ENCODE measurements at regions not wholly inside any gene's neighbourhood (a gene's known extent, or its start where the extent isn't known, plus 50 kb on each side); places are given as distances from the start of the nearest gene placed in this dataset.

GRCh38 chr4:94127707-94128328, 79.8 kb upstream of the SMARCAD1 start:
- 1% methylated on average over 3 of the region's 3 CpGs for WGBS (ENCODE audit: low lambda C conversion rate)
- Histone ChIP-seq H4K20me1 (ENCODE audit: insufficient read depth, low read length) (no peaks in the 10 kb centered on the region), H3K79me2 (ENCODE audit: insufficient read depth, low read length) (no peaks in the 10 kb centered on the region), H3K36me3 (replicated peaks in 1 of 2; ENCODE audit: control insufficient read depth in 1 of 2, insufficient read depth in 2 of 2, low read length in 2 of 2) (no peaks in the 10 kb centered on the region), H3K27me3 (ENCODE audit: control insufficient read depth in 1 of 2, insufficient read depth in 2 of 2, low read length in 2 of 2) (no peaks in the 10 kb centered on the region), H3K27ac (ENCODE audit: extremely low read length, insufficient read depth, low read length) (no peak overlapping the region), H2AFZ (ENCODE audit: low read length) (no peak overlapping the region), H3K9ac (ENCODE audit: insufficient read depth, low read depth, low read length) (no peak overlapping the region), H3K4me1 (ENCODE audit: insufficient read depth, low read length) (no peaks in the 10 kb centered on the region), H3K9me3 (ENCODE audit: low read length) (no peaks in the 10 kb centered on the region), H3K4me2 (ENCODE audit: low read depth, low read length) (no peak overlapping the region), H3K4me3 (replicated peaks in 1 of 3; ENCODE audit: insufficient read depth in 1 of 3, low read depth in 2 of 3, low read length in 3 of 3) (no peak overlapping the region)
- no peak for ATAC-seq
- in situ Hi-C loops (cut with HindIII; ENCODE audit: extremely low pct_ligation_motif_present, low pct_unique_long_range_greater_than_20kb) (no loop called here), intact Hi-C loops (cut with micrococcal nuclease; ENCODE audit: unreplicated experiment) (loop anchor here (1.0 kb wide), 2 partner anchors 129 to 231 kb away; no protein-coding TSS in a partner anchor)
- peak; percentile 30 for DNase-seq (ENCODE audit: low spot score)
- FAIRE-seq: peak; percentile 66
- BruUV-seq (replicated peaks): no TSS peak
- ChIA-PET CTCF (ENCODE audit: low intra/inter-chr PET ratio, low total read pairs) (interaction anchor here (2.7 kb wide), 1 partner anchor 336 kb away, joined by 18 read pairs; no protein-coding TSS in a partner anchor), POLR2A (no interaction called here)
- TF ChIP-seq, protein P1, sequence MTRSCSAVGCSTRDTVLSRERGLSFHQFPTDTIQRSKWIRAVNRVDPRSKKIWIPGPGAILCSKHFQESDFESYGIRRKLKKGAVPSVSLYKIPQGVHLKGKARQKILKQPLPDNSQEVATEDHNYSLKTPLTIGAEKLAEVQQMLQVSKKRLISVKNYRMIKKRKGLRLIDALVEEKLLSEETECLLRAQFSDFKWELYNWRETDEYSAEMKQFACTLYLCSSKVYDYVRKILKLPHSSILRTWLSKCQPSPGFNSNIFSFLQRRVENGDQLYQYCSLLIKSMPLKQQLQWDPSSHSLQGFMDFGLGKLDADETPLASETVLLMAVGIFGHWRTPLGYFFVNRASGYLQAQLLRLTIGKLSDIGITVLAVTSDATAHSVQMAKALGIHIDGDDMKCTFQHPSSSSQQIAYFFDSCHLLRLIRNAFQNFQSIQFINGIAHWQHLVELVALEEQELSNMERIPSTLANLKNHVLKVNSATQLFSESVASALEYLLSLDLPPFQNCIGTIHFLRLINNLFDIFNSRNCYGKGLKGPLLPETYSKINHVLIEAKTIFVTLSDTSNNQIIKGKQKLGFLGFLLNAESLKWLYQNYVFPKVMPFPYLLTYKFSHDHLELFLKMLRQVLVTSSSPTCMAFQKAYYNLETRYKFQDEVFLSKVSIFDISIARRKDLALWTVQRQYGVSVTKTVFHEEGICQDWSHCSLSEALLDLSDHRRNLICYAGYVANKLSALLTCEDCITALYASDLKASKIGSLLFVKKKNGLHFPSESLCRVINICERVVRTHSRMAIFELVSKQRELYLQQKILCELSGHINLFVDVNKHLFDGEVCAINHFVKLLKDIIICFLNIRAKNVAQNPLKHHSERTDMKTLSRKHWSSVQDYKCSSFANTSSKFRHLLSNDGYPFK (CRISPR knock-in tag; IDR thresholded peaks at IDR 0.05; ENCODE audit: borderline replicate concordance): no peak
- TF ChIP-seq CC2D1A (CRISPR knock-in tag; IDR thresholded peaks at IDR 0.05) (no peak), ZNF446 (CRISPR knock-in tag; IDR thresholded peaks at IDR 0.05) (no peak), ELK4 (CRISPR knock-in tag; IDR thresholded peaks at IDR 0.05; ENCODE audit: borderline replicate concordance) (no peak), ZNF460 (CRISPR knock-in tag; IDR thresholded peaks at IDR 0.05; ENCODE audit: borderline replicate concordance) (no peak), MEIS1 (CRISPR knock-in tag; IDR thresholded peaks at IDR 0.05; ENCODE audit: borderline replicate concordance) (no peak), STAG1 (CRISPR knock-in tag; IDR thresholded peaks at IDR 0.05) (peak; percentile 43), ZFP36 (IDR thresholded peaks at IDR 0.05; ENCODE audit: borderline replicate concordance, low read depth, low read length, partially characterized antibody) (no peak), ZNF652 (CRISPR knock-in tag; IDR thresholded peaks at IDR 0.05; ENCODE audit: borderline replicate concordance, low read depth) (no peak), ZBTB42 (CRISPR knock-in tag; IDR thresholded peaks at IDR 0.05) (no peak), RFXANK (CRISPR knock-in tag; IDR thresholded peaks at IDR 0.05) (no peak), NFE2L2 (IDR thresholded peaks at IDR 0.05; ENCODE audit: low read length) (no peak), TRIM24 (CRISPR knock-in tag; IDR thresholded peaks at IDR 0.05) (no peak), CEBPB (IDR thresholded peaks at IDR 0.05; ENCODE audit: borderline replicate concordance, low read depth, low read length) (peak; percentile 78), ZNF773 (CRISPR knock-in tag; IDR thresholded peaks at IDR 0.05; ENCODE audit: borderline replicate concordance) (no peak)
- TF ChIP-seq, protein P2, sequence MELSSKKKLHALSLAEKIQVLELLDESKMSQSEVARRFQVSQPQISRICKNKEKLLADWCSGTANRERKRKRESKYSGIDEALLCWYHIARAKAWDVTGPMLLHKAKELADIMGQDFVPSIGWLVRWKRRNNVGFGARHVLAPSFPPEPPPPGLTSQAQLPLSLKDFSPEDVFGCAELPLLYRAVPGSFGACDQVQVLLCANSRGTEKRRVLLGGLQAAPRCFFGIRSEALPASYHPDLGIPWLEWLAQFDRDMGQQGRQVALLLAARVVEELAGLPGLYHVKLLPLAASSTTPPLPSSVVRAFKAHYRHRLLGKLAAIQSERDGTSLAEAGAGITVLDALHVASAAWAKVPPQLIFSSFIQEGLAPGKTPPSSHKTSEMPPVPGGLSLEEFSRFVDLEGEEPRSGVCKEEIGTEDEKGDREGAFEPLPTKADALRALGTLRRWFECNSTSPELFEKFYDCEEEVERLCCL (CRISPR knock-in tag; IDR thresholded peaks at IDR 0.05; ENCODE audit: borderline replicate concordance): no peak
- TF ChIP-seq, protein P3, sequence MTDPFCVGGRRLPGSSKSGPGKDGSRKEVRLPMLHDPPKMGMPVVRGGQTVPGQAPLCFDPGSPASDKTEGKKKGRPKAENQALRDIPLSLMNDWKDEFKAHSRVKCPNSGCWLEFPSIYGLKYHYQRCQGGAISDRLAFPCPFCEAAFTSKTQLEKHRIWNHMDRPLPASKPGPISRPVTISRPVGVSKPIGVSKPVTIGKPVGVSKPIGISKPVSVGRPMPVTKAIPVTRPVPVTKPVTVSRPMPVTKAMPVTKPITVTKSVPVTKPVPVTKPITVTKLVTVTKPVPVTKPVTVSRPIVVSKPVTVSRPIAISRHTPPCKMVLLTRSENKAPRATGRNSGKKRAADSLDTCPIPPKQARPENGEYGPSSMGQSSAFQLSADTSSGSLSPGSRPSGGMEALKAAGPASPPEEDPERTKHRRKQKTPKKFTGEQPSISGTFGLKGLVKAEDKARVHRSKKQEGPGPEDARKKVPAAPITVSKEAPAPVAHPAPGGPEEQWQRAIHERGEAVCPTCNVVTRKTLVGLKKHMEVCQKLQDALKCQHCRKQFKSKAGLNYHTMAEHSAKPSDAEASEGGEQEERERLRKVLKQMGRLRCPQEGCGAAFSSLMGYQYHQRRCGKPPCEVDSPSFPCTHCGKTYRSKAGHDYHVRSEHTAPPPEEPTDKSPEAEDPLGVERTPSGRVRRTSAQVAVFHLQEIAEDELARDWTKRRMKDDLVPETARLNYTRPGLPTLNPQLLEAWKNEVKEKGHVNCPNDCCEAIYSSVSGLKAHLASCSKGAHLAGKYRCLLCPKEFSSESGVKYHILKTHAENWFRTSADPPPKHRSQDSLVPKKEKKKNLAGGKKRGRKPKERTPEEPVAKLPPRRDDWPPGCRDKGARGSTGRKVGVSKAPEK (CRISPR knock-in tag; IDR thresholded peaks at IDR 0.05; ENCODE audit: borderline replicate concordance): no peak

All from HepG2 (cell line).